HEK293 (cell line): ENCODE measurements at regions not wholly inside any gene's neighbourhood (a gene's known extent, or its start where the extent isn't known, plus 50 kb on each side); places are given as distances from the start of the nearest gene placed in this dataset.

Experiments
- CTCF ChIP-seq: fragments of 450-650 bp; formaldehyde crosslinking; IDR thresholded peaks from 2 replicates; pipeline ENCODE4 v1.5.1; 2016; ENCODE audit warnings: missing biosample characterization, missing genetic modification characterization
- KLF16 ChIP-seq: fragments of 450-650 bp; formaldehyde crosslinking; IDR thresholded peaks from 2 replicates; pipeline ENCODE4 v1.5.1; 2017; ENCODE audit warnings: missing biosample characterization, missing genetic modification characterization
- ZBTB20 ChIP-seq: fragments of 450-650 bp; formaldehyde crosslinking; IDR thresholded peaks from 2 replicates; pipeline ENCODE4 v1.5.1; 2016; ENCODE audit warnings: missing biosample characterization, missing genetic modification characterization
- ZNF501 ChIP-seq: fragments of 450-650 bp; formaldehyde crosslinking; IDR thresholded peaks from 2 replicates; pipeline ENCODE4 v1.5.1; 2016; ENCODE audit warnings: missing biosample characterization, missing genetic modification characterization

- TF ChIP-seq KLF16 (tag by site-specific recombination) (no peak), CTCF (tag by site-specific recombination) (no peak), ZBTB20 (no peak), ZNF501 (no peak)
Observed at GRCh38 chr4:38587106-38587505, 76.9 kb upstream of the KLF3 start.
